HG02623 (cell line): ENCODE measurements at regions not wholly inside any gene's neighbourhood (a gene's known extent, or its start where the extent isn't known, plus 50 kb on each side); places are given as distances from the start of the nearest gene placed in this dataset.

ENCODE experiments used
- ATAC-seq: cut with Tn5 transposase; IDR thresholded peaks from one replicate; pipeline ENCODE4 v1.9.1; 2021; ENCODE audit warnings: moderate library complexity; ENCODE audit not compliant: unreplicated experiment

DNA sequence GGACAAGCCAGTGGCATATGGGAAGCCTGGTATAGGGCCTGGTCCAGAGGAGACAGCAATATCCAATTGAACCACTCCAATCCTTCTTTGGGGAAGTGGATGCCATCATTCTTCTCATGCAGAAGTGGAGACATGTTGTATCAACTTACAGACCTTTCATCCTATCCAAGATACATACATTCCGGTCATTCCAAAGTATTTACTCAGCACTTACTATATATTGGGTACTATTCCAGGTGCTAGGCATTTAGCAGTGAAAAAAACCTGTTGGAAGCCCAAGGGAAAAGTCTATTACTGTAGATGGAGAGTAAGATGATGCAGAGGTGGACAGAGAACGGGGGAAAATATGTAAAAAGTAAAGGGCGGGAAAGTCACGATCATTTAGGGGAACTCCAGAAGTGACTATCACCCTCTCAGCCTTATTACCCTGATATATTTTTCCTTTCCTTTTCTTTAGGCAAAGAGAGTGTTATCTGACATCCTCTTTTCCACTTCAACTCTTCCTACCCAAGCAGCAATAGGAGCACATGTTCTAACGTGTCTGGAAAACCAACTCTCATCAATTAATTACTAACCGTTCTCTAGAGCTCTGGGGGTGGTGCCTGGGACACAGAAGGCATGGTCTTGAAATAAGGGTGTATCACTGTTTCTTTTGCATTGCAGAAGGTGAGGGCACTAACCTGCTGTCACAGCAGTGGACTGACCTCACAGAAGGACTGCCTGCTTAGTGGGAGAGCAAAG is 210.1 kb upstream of the MAF start:
- no peak for ATAC-seq

GRCh38 chr16:79809376-79809775 is 208.8 kb upstream of the MAF start:
- no peak for ATAC-seq

GRCh38 chr16:79808731-79809130 is 208.2 kb upstream of the MAF start:
- ATAC-seq: no peak

DNA sequence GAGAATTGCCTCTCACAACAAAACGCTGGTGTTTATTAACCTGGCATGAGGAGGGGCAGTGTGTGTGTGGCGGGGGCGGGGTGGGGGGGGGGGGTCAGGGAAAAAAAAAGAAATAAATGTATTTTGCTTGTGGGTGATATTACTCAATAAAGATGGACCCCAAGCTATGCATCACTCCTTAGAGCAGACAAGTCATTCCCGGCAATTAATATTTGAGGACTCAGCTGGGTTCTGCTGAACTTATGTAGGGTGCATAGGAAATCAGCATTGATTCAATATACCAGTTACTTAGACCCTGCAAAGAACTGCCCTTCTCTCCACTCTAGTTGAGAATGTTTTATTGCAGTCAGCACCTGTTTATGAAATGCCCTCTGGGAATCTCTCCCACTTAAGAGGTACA is 206.2 kb upstream of the MAF start:
- ATAC-seq: no peak

- ATAC-seq: no peak
These were observed 205.1 kb upstream of the MAF start for GRCh38 chr16:79805621-79806020.

- no peak for ATAC-seq
These were observed 201.1 kb upstream of the MAF start for GRCh38 chr16:79801646-79802045.

DNA sequence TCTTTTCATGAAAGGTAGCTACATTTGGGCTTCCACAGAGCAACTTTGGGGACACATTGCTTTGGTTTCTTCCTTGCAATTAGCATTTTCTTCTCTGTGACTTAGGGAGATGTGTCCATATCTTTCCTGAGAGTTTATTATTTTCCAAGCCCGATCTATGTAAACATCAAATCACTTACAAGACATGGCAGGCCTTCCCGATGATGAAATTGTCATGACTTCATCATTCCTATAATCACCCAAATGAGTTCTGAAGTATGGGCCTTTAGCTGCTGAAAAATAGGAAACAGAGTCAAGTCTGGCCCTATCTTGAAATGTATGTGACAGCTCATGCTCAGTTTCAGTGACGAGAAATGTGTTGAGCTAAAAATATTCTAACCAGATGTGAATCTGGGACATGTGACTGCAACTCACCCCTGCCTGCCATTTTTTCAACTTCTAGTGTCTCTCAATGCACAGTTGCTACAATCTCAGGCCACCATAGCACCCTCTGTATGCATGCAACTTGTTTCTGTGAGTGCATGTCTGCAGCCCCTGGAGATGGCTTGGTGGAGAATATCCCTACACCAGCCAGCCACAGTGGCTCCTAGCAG is 199.6 kb upstream of the MAF start:
- ATAC-seq: no peak

GRCh38 chr16:79798416-79799053 is 198.0 kb upstream of the MAF start:
- ATAC-seq: no peak

DNA sequence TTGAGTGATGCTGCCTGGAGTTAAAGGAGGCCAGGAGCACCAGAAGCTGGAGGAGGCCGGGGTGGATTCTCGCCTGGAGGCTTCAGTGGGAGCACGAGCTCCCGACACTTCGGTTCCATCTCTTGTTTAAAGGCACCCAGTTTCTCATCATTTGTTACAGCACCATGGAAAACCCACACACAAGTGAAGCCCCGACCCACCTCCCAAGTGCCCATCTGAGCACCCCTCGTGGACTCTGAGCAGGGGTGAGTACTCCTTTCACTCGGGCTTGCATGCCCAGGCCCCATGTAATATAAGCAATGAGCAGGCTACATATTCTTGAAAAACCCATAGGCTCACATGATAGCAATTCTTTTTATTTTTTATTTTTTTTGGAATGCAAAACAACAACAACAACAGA is 196.9 kb upstream of the MAF start:
- no peak for ATAC-seq

DNA sequence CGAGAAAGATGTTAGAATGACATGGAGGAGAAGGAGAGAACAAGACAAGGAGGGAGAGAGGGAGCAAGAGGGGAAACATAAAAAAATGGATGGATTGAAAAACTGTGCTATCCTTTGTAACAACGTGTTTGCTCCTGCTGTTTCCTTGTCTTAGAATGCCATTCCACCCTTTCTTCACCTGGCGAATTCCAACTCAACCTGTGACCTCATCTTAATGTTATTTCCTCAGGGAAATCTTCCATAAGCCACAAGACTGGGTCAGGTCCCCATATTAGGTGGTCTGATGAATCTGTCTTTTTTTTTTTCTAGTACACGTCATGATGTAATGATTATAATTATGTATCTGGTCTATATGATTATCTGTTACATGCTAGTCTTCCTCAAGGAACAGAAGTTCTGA is 195.0 kb upstream of the MAF start:
- no peak for ATAC-seq

GRCh38 chr16:79794941-79795340 is 194.4 kb upstream of the MAF start:
- ATAC-seq: no peak

- no peak for ATAC-seq
These were observed 192.3 kb upstream of the MAF start for GRCh38 chr16:79792664-79793351.

DNA sequence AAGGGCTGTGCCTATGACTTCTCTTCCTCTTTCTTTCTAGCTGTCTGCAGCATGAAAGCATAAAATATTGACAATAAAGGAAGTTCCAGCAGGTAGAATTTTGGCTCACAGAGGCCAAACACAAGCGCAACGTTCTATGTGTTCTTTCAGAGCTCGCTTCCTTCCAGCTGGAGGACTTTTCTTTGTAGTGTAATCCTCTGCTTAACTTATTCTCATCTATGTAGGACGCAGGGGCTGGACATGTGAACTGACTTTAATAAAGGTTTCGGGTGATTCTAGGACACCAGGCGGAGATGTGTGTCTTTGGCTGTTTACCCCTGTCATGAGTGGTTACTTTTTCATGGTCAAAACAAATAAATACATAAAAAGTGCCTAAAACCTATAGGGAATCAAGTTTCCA is 191.5 kb upstream of the MAF start:
- no peak for ATAC-seq

GRCh38 chr16:79790854-79791253 is 190.3 kb upstream of the MAF start:
- no peak for ATAC-seq

DNA sequence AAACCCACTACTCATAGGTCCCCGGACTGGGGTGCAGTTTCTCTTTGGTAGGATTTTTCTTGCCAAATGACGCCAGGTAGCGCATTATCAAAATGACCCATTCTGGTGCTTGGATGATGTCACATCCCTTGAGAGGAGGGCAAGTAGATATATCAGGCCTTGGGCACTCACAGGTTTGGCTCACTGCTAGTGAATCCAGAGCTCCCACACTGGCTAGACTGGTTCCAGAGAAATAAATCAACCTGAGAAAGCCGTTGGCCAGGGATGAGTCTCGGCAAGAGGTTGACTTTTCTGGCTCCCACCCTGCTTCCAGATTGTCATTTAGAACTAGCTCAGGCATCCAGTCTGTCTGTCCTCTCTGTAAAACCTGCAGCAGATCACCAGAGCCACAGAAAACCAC is 188.4 kb upstream of the MAF start:
- no peak for ATAC-seq

- no peak for ATAC-seq
These were observed 185.9 kb upstream of the MAF start for GRCh38 chr16:79786389-79786788.

DNA sequence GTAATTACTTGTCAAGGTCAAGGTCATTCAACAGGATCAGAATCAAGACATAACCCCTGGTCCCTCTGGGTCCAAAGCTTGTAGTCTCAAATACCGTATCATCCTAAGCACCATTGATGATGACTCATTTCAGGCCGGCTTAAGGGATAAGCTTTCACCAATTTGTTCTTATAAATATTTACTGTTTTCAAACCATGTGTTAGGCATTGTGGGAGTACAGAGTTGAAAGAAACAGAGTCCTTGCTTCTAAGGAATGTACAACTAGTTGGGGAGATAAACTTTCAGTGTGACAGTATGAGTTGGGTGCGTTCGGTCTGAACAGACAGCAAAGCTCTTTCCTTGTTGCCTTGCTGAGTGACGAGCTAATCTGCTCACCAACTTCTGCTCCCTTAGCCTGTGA is 183.5 kb upstream of the MAF start:
- ATAC-seq: no peak

- ATAC-seq: no peak
These were observed 177.1 kb upstream of the MAF start for GRCh38 chr16:79777679-79778078.

GRCh38 chr16:79776243-79776847 is 175.8 kb upstream of the MAF start:
- ATAC-seq: no peak

GRCh38 chr16:79772784-79773183 is 172.2 kb upstream of the MAF start:
- no peak for ATAC-seq

GRCh38 chr16:79772048-79772447 is 171.5 kb upstream of the MAF start:
- no peak for ATAC-seq
